OCI-LY7 (cell line): ENCODE measurements at regions not wholly inside any gene's neighbourhood (a gene's known extent, or its start where the extent isn't known, plus 50 kb on each side); places are given as distances from the start of the nearest gene placed in this dataset.

Experiments
- CTCF ChIP-seq: fragments of 200-600 bp; sonication (generic); conservative IDR thresholded peaks from 2 replicates; pipeline ENCODE4 v1.5.1; 2014; ENCODE audit warnings: mild to moderate bottlenecking, antibody characterized with exemption, low read length, moderate library complexity, mixed read lengths
- EZH2phosphoT487 ChIP-seq: fragments of 200-600 bp; sonication (generic); IDR thresholded peaks from 2 replicates; pipeline ENCODE4 v1.6.1; 2018; ENCODE audit warnings: low read depth, borderline replicate concordance, mild to moderate bottlenecking, mixed run types, antibody characterized with exemption, low read length, moderate library complexity, mixed read lengths

- TF ChIP-seq CTCF (no peak), EZH2phosphoT487 (no peak)
Observed at GRCh38 chr9:126108240-126108639, 218.4 kb upstream of the MVB12B start.
